ENCODE measurements at regions not wholly inside any gene's neighbourhood (a gene's known extent, or its start where the extent isn't known, plus 50 kb on each side); places are given as distances from the start of the nearest gene placed in this dataset.

- WGBS (ENCODE audit: insufficient coverage): 89% methylated on average over 3 of the region's 3 CpGs
- intact Hi-C loops (cut with micrococcal nuclease): no loop called here
Observed at GRCh38 chr4:55291227-55291640, 54.8 kb upstream of the SRD5A3 start.

DNA sequence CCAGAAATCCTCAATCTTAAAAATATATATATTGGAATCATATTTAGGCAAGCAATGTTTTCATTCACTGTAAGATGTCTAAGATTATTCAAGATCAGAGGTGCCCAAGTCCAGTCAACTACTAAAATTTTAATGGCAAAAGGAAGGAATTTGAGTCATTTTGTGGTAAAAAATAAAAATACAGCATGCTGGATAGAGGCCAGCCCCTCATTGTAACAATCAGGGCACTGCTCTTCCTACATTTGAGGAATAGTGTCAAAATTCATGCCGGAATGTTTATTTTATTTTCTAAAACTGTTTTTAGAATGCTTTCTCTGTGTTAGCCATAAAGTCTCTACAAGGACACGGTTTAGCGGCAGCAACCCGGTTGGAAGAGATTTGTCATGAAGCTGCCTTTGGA is 49.9 kb upstream of the SRD5A3 start:
- Mint-ChIP-seq H3K27ac (no peak overlapping the region), H3K27me3 (ENCODE audit: low read depth in 2 of 2) (peaks cover 0 to 9% of the 10 kb centered on the region in 2 donors), H3K36me3 (no peaks in the 10 kb centered on the region), H3K4me1 (no peaks in the 10 kb centered on the region), H3K4me3 (no peak overlapping the region), H3K9me3 (no peaks in the 10 kb centered on the region)
- Histone ChIP-seq H3K27ac (ENCODE audit: low read length) (no peak overlapping the region), H3K9me3 (ENCODE audit: control insufficient read depth, insufficient read depth, low read length) (no peaks in the 10 kb centered on the region), H3K4me1 (ENCODE audit: control insufficient read depth, insufficient read depth, low read length) (no peaks in the 10 kb centered on the region), H3K4me3 (ENCODE audit: low read length) (no peak overlapping the region), H3K27me3 (ENCODE audit: control insufficient read depth, insufficient read depth, low read length) (no peaks in the 10 kb centered on the region), H3K36me3 (ENCODE audit: control insufficient read depth, insufficient read depth, low read length) (no peaks in the 10 kb centered on the region)
- DNase-seq (no peak), ATAC-seq (no peak)
- 96% methylated on average over 4 of the region's 4 CpGs for WGBS (ENCODE audit: insufficient coverage)
- intact Hi-C loops (cut with micrococcal nuclease): no loop called here
- no peak for TF ChIP-seq CTCF (IDR thresholded peaks at IDR 0.05)

More at GRCh38 chr4:55291227-55291640, 54.8 kb upstream of the SRD5A3 start:
- Histone ChIP-seq H3K4me1 (ENCODE audit: control insufficient read depth, insufficient read depth, low read length) (no peaks in the 10 kb centered on the region), H3K4me3 (ENCODE audit: low read length) (no peak overlapping the region), H3K9me3 (ENCODE audit: control insufficient read depth, insufficient read depth, low read length) (no peaks in the 10 kb centered on the region), H3K27ac (ENCODE audit: low read length) (no peak overlapping the region), H3K36me3 (ENCODE audit: control insufficient read depth, insufficient read depth, low read length) (no peaks in the 10 kb centered on the region), H3K27me3 (ENCODE audit: control insufficient read depth, insufficient read depth, low read length) (no peaks in the 10 kb centered on the region)
- Mint-ChIP-seq H3K9me3 (no peaks in the 10 kb centered on the region), H3K36me3 (no peaks in the 10 kb centered on the region), H3K4me3 (no peak overlapping the region), H3K27ac (no peak overlapping the region), H3K4me1 (no peaks in the 10 kb centered on the region), H3K27me3 (ENCODE audit: low read depth in 2 of 2) (peaks cover 0 to 4% of the 10 kb centered on the region in 2 donors)
- ATAC-seq (no peak), DNase-seq (no peak)
- no peak for TF ChIP-seq CTCF (IDR thresholded peaks at IDR 0.05)

All from natural killer cell (primary cell).